Heart left ventricle (tissue), 16 donors: ENCODE measurements at regions not wholly inside any gene's neighbourhood (a gene's known extent, or its start where the extent isn't known, plus 50 kb on each side); places are given as distances from the start of the nearest gene placed in this dataset.
"Not testable (repeated sequence)": the region's sequence is repeated elsewhere in the genome, so short reads cannot be mapped to it uniquely, and the experiment has no call there.

Experiments used
- ATAC-seq, 4 donors: fragments of 200-7000 bp; cut with Tn5 transposase; one replicate each; pipeline ENCODE4 v1.9.1; 2020 to 2022; ENCODE audit warnings: moderate library complexity in 4 of 4, mild to moderate bottlenecking in 3 of 4, moderate number of reproducible peaks in 1 of 4
- DNase-seq, 5 donors: peaks; one replicate each; pipeline ENCODE4 v3.0.0-alpha.2; 2020
- H3K27ac ChIP-seq, 12 donors: fragments of 200-600 bp; sonication (generic) in 4 of 12; one replicate each; pipeline versions ENCODE4 v1.5.0 to v1.8.0; 2016 to 2022; ENCODE audit warnings: mild to moderate bottlenecking in 2 of 12
- H3K27me3 ChIP-seq, 9 donors: fragments of 200-600 bp; sonication (generic) in 2 of 9; one replicate each; pipeline versions ENCODE4 v1.5.1 to v1.8.0; 2016 to 2022; ENCODE audit warnings: mild to moderate bottlenecking in 3 of 9
- H3K36me3 ChIP-seq, 9 donors: fragments of 200-600 bp; sonication (generic) in 2 of 9; one replicate each; pipeline versions ENCODE4 v1.5.0 to v1.8.0; 2018 to 2022; ENCODE audit warnings: mild to moderate bottlenecking in 2 of 9
- H3K4me1 ChIP-seq, 12 donors: fragments of 200-600 bp; sonication (generic) in 4 of 12; one replicate each; pipeline versions ENCODE4 v1.5.0 to v1.8.0; 2016 to 2022; ENCODE audit warnings: mild to moderate bottlenecking in 3 of 12
- H3K4me3 ChIP-seq, 12 donors: fragments of 200-600 bp; sonication (generic) in 4 of 12; one replicate each; pipeline versions ENCODE4 v1.5.0 to v1.8.0; 2017 to 2022; ENCODE audit warnings: mild to moderate bottlenecking in 9 of 12, moderate library complexity in 4 of 12
- H3K9me3 ChIP-seq, 12 donors: fragments of 200-600 bp; sonication (generic) in 4 of 12; one replicate each; pipeline versions ENCODE4 v1.5.0 to v1.8.0; 2016 to 2022; ENCODE audit warnings: mild to moderate bottlenecking in 1 of 12
- CTCF ChIP-seq, 12 donors: fragments of 200-600 bp; sonication (generic) in 4 of 12; IDR thresholded peaks; one replicate each; pipeline versions ENCODE4 v1.5.0 to v1.8.0; 2018 to 2022; ENCODE audit warnings: antibody characterized with exemption in 12 of 12, mild to moderate bottlenecking in 5 of 12
- POLR2A ChIP-seq, 2 donors: fragments of 450-650 bp; IDR thresholded peaks; one replicate each; pipeline ENCODE4 v1.6.1; 2017; ENCODE audit warnings: antibody characterized with exemption in 2 of 2, mild to moderate bottlenecking in 2 of 2, moderate library complexity in 2 of 2
- WGBS, 4 donors: extraction: QIAGEN DNeasy Blood & Tissue Kit in 2 of 4; methylation state at CpG; one replicate each; pipeline versions ENCODE4 v1.1.5 to v1.1.7; 2013 to 2018; 5-methylcytosine and 5-hydroxymethylcytosine counted together
- intact Hi-C, 10 donors: fragments of 100-400 bp; cut with DNase I; formaldehyde crosslinking; loops; one replicate each; pipeline versions ENCODE4 v1.11.1 to v1.14.2; 2022
- donor health status: ischemic (EF 13 %, LVEDD 7.1; RV severe dilation, severe dysfunction).
- donor health status: healthy with polysubstance abuse.
- donor health status: DM: no; HTN: yes; CAD: no.
- donor health status: DM: no; HTN: no; CAD: no.
- donor health status: ischemic (EF 25% LVEDD 6.9; RV normal size, moderate dysfunction).
- donor health status: ischemic (EF 25% LVEDD 5.7; RV mildly dilated, moderate dysfunction).
- donor health status: healthy.
- donor health status: DM: yes; HTN: yes; CAD: no.
- donor health status: ischemic (EF 35%, LVEDD 5.7; RV mildly dilated, moderate dysfunction).
- donor health status: nonischemic (EF 11% LVEDD 7.7; RV severe dilation, severe dysfunction).
- donor health status: DM: yes; HTN: yes; CAD: no.
- donor health status: PGD.
- donor health status: ischemic (EF 29% LVEDD 5.4; RV normal size, mild dysfunction).
- donor health status: nonischemic (EF 23%, LVEDD 6.1; RV moderate dilation, normal function).

GRCh38 chr20:29313481-29313880 lies 1944.0 kb upstream of the DEFB115 start:
- no peak for ATAC-seq
- peak in 1 of 5 donors; percentile 40 for DNase-seq
- Histone ChIP-seq H3K4me1 (no peaks in the 10 kb centered on the region), H3K9me3 (peaks cover 0 to 6% (median 0%) of the 10 kb centered on the region in 12 donors), H3K36me3 (no peaks in the 10 kb centered on the region), H3K4me3 (no peak overlapping the region), H3K27ac (no peak overlapping the region), H3K27me3 (no peaks in the 10 kb centered on the region)
- no peak for TF ChIP-seq CTCF (IDR thresholded peaks at IDR 0.05)
- no peak for TF ChIP-seq POLR2A (IDR thresholded peaks at IDR 0.05)
- WGBS, 4 donors = 69 to 86% (median 80%) methylated on average over 18 of the region's 18 CpGs
- intact Hi-C loops = no loop called here

GRCh38 chr20:29314294-29314693 lies 1943.2 kb upstream of the DEFB115 start:
- intact Hi-C loops = no loop called here
- no peak for ATAC-seq
- WGBS, 4 donors = 80 to 83% (median 82%) methylated on average over 6 of the region's 6 CpGs

GRCh38 chr20:29318871-29319461 lies 1938.5 kb upstream of the DEFB115 start:
- no peaks in the 10 kb centered on the region for H3K36me3 ChIP-seq
- H3K9me3 ChIP-seq = peaks cover 0 to 13% (median 0%) of the 10 kb centered on the region in 12 donors
- H3K27me3 ChIP-seq = peaks cover 0 to 6% (median 0%) of the 10 kb centered on the region in 9 donors
- ATAC-seq (no peak), DNase-seq (peak in 1 of 5 donors; percentile 49)
- H3K4me3 ChIP-seq = no peak overlapping the region
- H3K27ac ChIP-seq = no peak overlapping the region
- H3K4me1 ChIP-seq = no peaks in the 10 kb centered on the region
- TF ChIP-seq POLR2A (IDR thresholded peaks at IDR 0.05) (no peak), CTCF (IDR thresholded peaks at IDR 0.05) (no peak)
- intact Hi-C loops = no loop called here
- 40 to 82% (median 55%) methylated on average over 31 to 37 of the region's 37 CpGs for WGBS, 4 donors

More at GRCh38 chr20:29314294-29314693, 1943.2 kb upstream of the DEFB115 start:
- H3K4me3 ChIP-seq = no peak overlapping the region
- H3K9me3 ChIP-seq = peaks cover 0 to 13% (median 0%) of the 10 kb centered on the region in 12 donors
- no peaks in the 10 kb centered on the region for H3K27me3 ChIP-seq
- no peaks in the 10 kb centered on the region for H3K36me3 ChIP-seq
- no peak for DNase-seq
- H3K27ac ChIP-seq = no peak overlapping the region
- no peak for TF ChIP-seq CTCF (IDR thresholded peaks at IDR 0.05)
- no peak for TF ChIP-seq POLR2A (IDR thresholded peaks at IDR 0.05)
- H3K4me1 ChIP-seq = no peaks in the 10 kb centered on the region

- intact Hi-C loops = loop anchor here in 2 of 10 donors (10.0 kb wide), 2 partner anchors 1025 to 1185 kb away; no protein-coding TSS in a partner anchor
- peak in 1 of 5 donors; percentile 58 for DNase-seq
- peaks cover 0 to 12% (median 0%) of the 10 kb centered on the region in 9 donors for H3K27me3 ChIP-seq
Measured at GRCh38 chr20:29319725-29320124, 1937.7 kb upstream of the DEFB115 start.

GRCh38 chr20:29320216-29320949 lies 1937.1 kb upstream of the DEFB115 start:
- 27 to 65% (median 36%) methylated on average over 35 of the region's 35 CpGs for WGBS, 4 donors
- ATAC-seq, H3K4me1 ChIP-seq, H3K36me3 ChIP-seq, H3K27ac ChIP-seq: not testable (repeated sequence)
- intact Hi-C loops = loop anchor here in 2 of 10 donors (10.0 kb wide), 2 partner anchors 1024 to 1184 kb away; no protein-coding TSS in a partner anchor
- H3K4me3 ChIP-seq = peak overlapping the region in 2 of 12 donors; percentile 10 to 40
- DNase-seq = peak in 1 of 5 donors; percentile 37
- peaks cover 0 to 13% (median 0%) of the 10 kb centered on the region in 12 donors for H3K9me3 ChIP-seq
- H3K27me3 ChIP-seq = peaks cover 0 to 16% (median 0%) of the 10 kb centered on the region in 9 donors

More at GRCh38 chr20:29319725-29320124, 1937.7 kb upstream of the DEFB115 start:
- H3K36me3 ChIP-seq = no peaks in the 10 kb centered on the region
- no peak overlapping the region for H3K4me3 ChIP-seq
- no peak for ATAC-seq
- H3K27ac ChIP-seq = no peak overlapping the region
- TF ChIP-seq POLR2A (IDR thresholded peaks at IDR 0.05) = no peak
- H3K9me3 ChIP-seq = peaks cover 0 to 13% (median 0%) of the 10 kb centered on the region in 12 donors
- no peaks in the 10 kb centered on the region for H3K4me1 ChIP-seq
- WGBS, 4 donors = 35 to 79% (median 46%) methylated on average over 17 to 23 of the region's 23 CpGs

- not testable (repeated sequence) for H3K4me3 ChIP-seq, H3K9me3 ChIP-seq, H3K27ac ChIP-seq, H3K36me3 ChIP-seq, H3K4me1 ChIP-seq, ATAC-seq
- intact Hi-C loops = loop anchor here in 2 of 10 donors (10.0 kb wide), 2 partner anchors 1021 to 1181 kb away; no protein-coding TSS in a partner anchor
- 49 to 88% (median 76%) methylated on average over 37 of the region's 37 CpGs for WGBS, 4 donors
- H3K27me3 ChIP-seq = peaks cover 0 to 32% (median 0%) of the 10 kb centered on the region in 9 donors
- peak in 1 of 5 donors; percentile 39 for DNase-seq
Measured at GRCh38 chr20:29323631-29324515, 1933.6 kb upstream of the DEFB115 start.
